Fibroblast of the aortic adventitia (primary cell): ENCODE measurements at regions not wholly inside any gene's neighbourhood (a gene's known extent, or its start where the extent isn't known, plus 50 kb on each side); places are given as distances from the start of the nearest gene placed in this dataset. TPM values are rescaled to one million over a fixed set of nuclear protein-coding genes. Genes with fewer than 3 reads are reported as not detected.

ENCODE experiments used
- DNase-seq: peaks from one replicate; pipeline ENCODE4 v3.0.0-alpha.2; 2010; ENCODE audit warnings: low read depth
- H3K4me3 ChIP-seq: 2 replicates; pipeline ENCODE4 v1.5.1; 2011; ENCODE audit warnings: low read depth, mild to moderate bottlenecking, control low read depth, low read length, moderate library complexity
- small RNA-seq: library from RNA; depleted of rRNA; stranded (forward); fragments of <200 nt; gene quantifications from one replicate; pipeline ENCODE3, GENCODE V24; 2012
- TF ChIP-seq, protein P1 (sequence below): IDR thresholded peaks from 2 replicates; pipeline ENCODE4 v1.5.1; 2011; ENCODE audit warnings: mild to moderate bottlenecking, low read length, control low read depth, inconsistent platforms; ENCODE audit not compliant: insufficient read depth

DNA sequence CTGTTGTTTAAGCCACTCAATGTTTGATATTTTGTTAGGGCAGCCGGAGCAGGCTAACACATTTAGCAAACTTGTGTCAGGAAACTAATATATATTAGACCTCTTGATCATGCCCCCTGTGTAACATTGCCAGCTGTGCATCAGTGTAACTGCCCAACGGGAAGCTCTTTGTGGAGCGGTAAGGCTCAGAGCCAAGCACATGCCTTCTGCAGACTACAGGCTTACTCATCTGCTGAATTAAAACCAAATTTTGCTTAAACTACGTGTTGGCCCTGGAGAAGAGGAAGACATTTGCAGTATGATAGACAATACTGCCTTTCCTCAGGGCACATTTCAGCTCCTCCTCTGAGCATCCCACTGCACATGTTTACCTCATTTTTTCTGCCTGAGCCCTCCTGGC lies 50.5 kb upstream of the KCNMB2 start:
- no peak overlapping the region for H3K4me3 ChIP-seq
- DNase-seq = peak; percentile 0
- TF ChIP-seq, protein P1, sequence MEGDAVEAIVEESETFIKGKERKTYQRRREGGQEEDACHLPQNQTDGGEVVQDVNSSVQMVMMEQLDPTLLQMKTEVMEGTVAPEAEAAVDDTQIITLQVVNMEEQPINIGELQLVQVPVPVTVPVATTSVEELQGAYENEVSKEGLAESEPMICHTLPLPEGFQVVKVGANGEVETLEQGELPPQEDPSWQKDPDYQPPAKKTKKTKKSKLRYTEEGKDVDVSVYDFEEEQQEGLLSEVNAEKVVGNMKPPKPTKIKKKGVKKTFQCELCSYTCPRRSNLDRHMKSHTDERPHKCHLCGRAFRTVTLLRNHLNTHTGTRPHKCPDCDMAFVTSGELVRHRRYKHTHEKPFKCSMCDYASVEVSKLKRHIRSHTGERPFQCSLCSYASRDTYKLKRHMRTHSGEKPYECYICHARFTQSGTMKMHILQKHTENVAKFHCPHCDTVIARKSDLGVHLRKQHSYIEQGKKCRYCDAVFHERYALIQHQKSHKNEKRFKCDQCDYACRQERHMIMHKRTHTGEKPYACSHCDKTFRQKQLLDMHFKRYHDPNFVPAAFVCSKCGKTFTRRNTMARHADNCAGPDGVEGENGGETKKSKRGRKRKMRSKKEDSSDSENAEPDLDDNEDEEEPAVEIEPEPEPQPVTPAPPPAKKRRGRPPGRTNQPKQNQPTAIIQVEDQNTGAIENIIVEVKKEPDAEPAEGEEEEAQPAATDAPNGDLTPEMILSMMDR = no peak

Small RNA genes in the stretch of these regions (small RNA-seq; reads per million reads assigned to genes)
- not detected for gene RF00425
- not detected for gene RN7SKP52
- gene RNA5SP148 = not detected
- not detected for gene RNU6-1120P
